ENCODE measurements at regions not wholly inside any gene's neighbourhood (a gene's known extent, or its start where the extent isn't known, plus 50 kb on each side); places are given as distances from the start of the nearest gene placed in this dataset.

DNA sequence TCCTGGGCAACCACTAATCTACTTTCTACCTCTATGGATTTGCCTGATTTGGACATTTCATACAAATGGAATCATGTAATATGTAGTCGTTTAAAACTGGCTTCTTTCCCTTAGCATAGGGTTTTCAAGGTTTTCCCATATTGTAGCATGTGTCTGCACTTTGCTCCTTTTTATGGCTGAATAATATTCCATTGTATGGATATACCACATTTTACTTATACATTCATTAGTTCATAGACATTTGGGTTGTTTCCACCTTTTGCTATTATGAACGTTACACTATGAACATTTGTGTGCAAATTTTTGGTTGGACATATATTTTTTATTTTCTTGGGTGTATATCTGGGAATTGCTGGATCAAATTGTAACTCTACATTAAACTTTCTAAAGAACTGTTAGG lies 600.4 kb upstream of the NOX3 start:
- no peak overlapping the region for H3K27ac ChIP-seq (ENCODE audit: low read depth, low read length)
- CTCF ChIA-PET = no interaction called here
- no peaks in the 10 kb centered on the region for H3K9me2 ChIP-seq (ENCODE audit: insufficient read depth)
- intact Hi-C loops (cut with micrococcal nuclease) = no loop called here
- H3K9ac ChIP-seq (ENCODE audit: low read length) = no peak overlapping the region
- no peak overlapping the region for H3K4me3 ChIP-seq (replicated peaks in 1 of 2; ENCODE audit: low read depth in 1 of 2, low read length in 2 of 2)
- no peaks in the 10 kb centered on the region for H3K36me3 ChIP-seq (ENCODE audit: control insufficient read depth in 1 of 2, insufficient read depth in 2 of 2, low read length in 2 of 2)
- no peaks in the 10 kb centered on the region for H3K4me1 ChIP-seq (ENCODE audit: control insufficient read depth in 1 of 2, insufficient read depth in 2 of 2, low read length in 2 of 2)
- H4K20me1 ChIP-seq (ENCODE audit: insufficient read depth) = no peaks in the 10 kb centered on the region
- RAD21 ChIA-PET (ENCODE audit: low non-redundant PET in 1 of 2, low total read pairs in 2 of 2, uncharacterized antibody in 2 of 2, unreplicated experiment in 2 of 2) = no interaction called here
- POLR2A ChIA-PET = no interaction called here
- DNase-seq (ENCODE audit: low read depth, low spot score) (no peak), ATAC-seq (no peak)
- no peak overlapping the region for H3K4me2 ChIP-seq (ENCODE audit: low read length)
- H2AFZ ChIP-seq (ENCODE audit: low read depth, low read length, poor library complexity, severe bottlenecking) = no peak overlapping the region
- no TSS peak for BruUV-seq (replicated peaks)
- H3K9me3 ChIP-seq (ENCODE audit: control insufficient read depth in 1 of 2, insufficient read depth in 1 of 2, low read depth in 1 of 2, low read length in 2 of 2) = no peaks in the 10 kb centered on the region
- no peaks in the 10 kb centered on the region for H3K79me2 ChIP-seq (ENCODE audit: insufficient read depth, low read length)
- no peaks in the 10 kb centered on the region for H3K27me3 ChIP-seq (ENCODE audit: insufficient read depth, low read length)
- TF ChIP-seq FOSL1 (IDR thresholded peaks at IDR 0.05; ENCODE audit: low read depth) = no peak
- TF ChIP-seq SP1 (IDR thresholded peaks at IDR 0.05; ENCODE audit: low read depth) = no peak
- TF ChIP-seq EZH2phosphoT487 (IDR thresholded peaks at IDR 0.05; ENCODE audit: borderline replicate concordance) = no peak
- no peak for TF ChIP-seq YY1 (IDR thresholded peaks at IDR 0.05; ENCODE audit: extremely low read depth, insufficient replicate concordance, low read depth, low read length)
- TF ChIP-seq SIN3A (IDR thresholded peaks at IDR 0.05; ENCODE audit: low read depth) = no peak
- no peak for TF ChIP-seq POLR2AphosphoS5 (IDR thresholded peaks at IDR 0.05; ENCODE audit: low read depth, low read length)
- no peak for TF ChIP-seq JUND (IDR thresholded peaks at IDR 0.05)
- no peak for TF ChIP-seq EGR1 (IDR thresholded peaks at IDR 0.05; ENCODE audit: low read depth)
- TF ChIP-seq ZNF274 (IDR thresholded peaks at IDR 0.05; ENCODE audit: low read depth, low read length) = no peak
- TF ChIP-seq, protein P1, sequence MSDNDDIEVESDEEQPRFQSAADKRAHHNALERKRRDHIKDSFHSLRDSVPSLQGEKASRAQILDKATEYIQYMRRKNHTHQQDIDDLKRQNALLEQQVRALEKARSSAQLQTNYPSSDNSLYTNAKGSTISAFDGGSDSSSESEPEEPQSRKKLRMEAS (IDR thresholded peaks at IDR 0.05) = no peak
- no peak for TF ChIP-seq CEBPB (IDR thresholded peaks at IDR 0.05; ENCODE audit: low read depth)
- TF ChIP-seq, protein P2, sequence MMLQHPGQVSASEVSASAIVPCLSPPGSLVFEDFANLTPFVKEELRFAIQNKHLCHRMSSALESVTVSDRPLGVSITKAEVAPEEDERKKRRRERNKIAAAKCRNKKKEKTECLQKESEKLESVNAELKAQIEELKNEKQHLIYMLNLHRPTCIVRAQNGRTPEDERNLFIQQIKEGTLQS (IDR thresholded peaks at IDR 0.05) = no peak
- TF ChIP-seq TCF7L2 (IDR thresholded peaks at IDR 0.05; ENCODE audit: borderline replicate concordance, extremely low read depth, insufficient read depth, insufficient read length) = no peak
- no peak for TF ChIP-seq CBX3 (IDR thresholded peaks at IDR 0.05; ENCODE audit: low read depth)
- no peak for TF ChIP-seq POLR2A (IDR thresholded peaks at IDR 0.05; ENCODE audit: borderline replicate concordance, extremely low read depth, insufficient read depth, insufficient read length)
